ENCODE measurements at regions not wholly inside any gene's neighbourhood (a gene's known extent, or its start where the extent isn't known, plus 50 kb on each side); places are given as distances from the start of the nearest gene placed in this dataset.

GRCh38 chr5:133679534-133679933 is 67.2 kb upstream of the FSTL4 start:
- DNase-seq (ENCODE audit: low read depth), result no peak
- no peak overlapping the region for H3K4me3 ChIP-seq (ENCODE audit: low read depth, low read length)
- no peak for TF ChIP-seq CTCF (IDR thresholded peaks at IDR 0.05; ENCODE audit: insufficient read depth, low read length)

GRCh38 chr5:133675376-133676154 is 63.2 kb upstream of the FSTL4 start:
- TF ChIP-seq CTCF (IDR thresholded peaks at IDR 0.05; ENCODE audit: insufficient read depth, low read length), result no peak
- DNase-seq (ENCODE audit: low read depth), result no peak

GRCh38 chr5:133670336-133670735 is 58.0 kb upstream of the FSTL4 start:
- H3K4me3 ChIP-seq (ENCODE audit: low read depth, low read length), result no peak overlapping the region
- TF ChIP-seq CTCF (IDR thresholded peaks at IDR 0.05; ENCODE audit: insufficient read depth, low read length), result no peak
- DNase-seq (ENCODE audit: low read depth), result no peak

More at GRCh38 chr5:133675376-133676154, 63.2 kb upstream of the FSTL4 start:
- no peak overlapping the region for H3K4me3 ChIP-seq (ENCODE audit: low read depth, low read length)

GRCh38 chr5:133669472-133669871 is 57.1 kb upstream of the FSTL4 start:
- no peak for TF ChIP-seq CTCF (IDR thresholded peaks at IDR 0.05; ENCODE audit: insufficient read depth, low read length)
- H3K4me3 ChIP-seq (ENCODE audit: low read depth, low read length), result no peak overlapping the region
- DNase-seq (ENCODE audit: low read depth), result no peak

- H3K4me3 ChIP-seq (ENCODE audit: low read depth, low read length), result no peak overlapping the region
- TF ChIP-seq CTCF (IDR thresholded peaks at IDR 0.05; ENCODE audit: insufficient read depth, low read length), result no peak
- DNase-seq (ENCODE audit: low read depth), result no peak
Observed at GRCh38 chr5:133668458-133668857, 56.1 kb upstream of the FSTL4 start.

GRCh38 chr5:133667217-133667616 is 54.9 kb upstream of the FSTL4 start:
- H3K4me3 ChIP-seq (ENCODE audit: low read depth, low read length), result no peak overlapping the region
- TF ChIP-seq CTCF (IDR thresholded peaks at IDR 0.05; ENCODE audit: insufficient read depth, low read length), result no peak
- no peak for DNase-seq (ENCODE audit: low read depth)

- no peak overlapping the region for H3K4me3 ChIP-seq (ENCODE audit: low read depth, low read length)
- no peak for DNase-seq (ENCODE audit: low read depth)
- TF ChIP-seq CTCF (IDR thresholded peaks at IDR 0.05; ENCODE audit: insufficient read depth, low read length), result no peak
Observed at GRCh38 chr5:133665571-133665970, 53.2 kb upstream of the FSTL4 start.

All from fibroblast of the aortic adventitia (primary cell).